Osteoblast (primary cell): ENCODE measurements at regions not wholly inside any gene's neighbourhood (a gene's known extent, or its start where the extent isn't known, plus 50 kb on each side); places are given as distances from the start of the nearest gene placed in this dataset.

ENCODE experiments used
- DNase-seq: peaks from one replicate; pipeline ENCODE4 v3.0.0; 2011; ENCODE audit warnings: low spot score, mixed read lengths; ENCODE audit not compliant: insufficient read length; ENCODE audit errors: missing footprints
- H2AFZ ChIP-seq: 2 replicates; pipeline ENCODE4 v1.6.0; 2011; ENCODE audit warnings: mild to moderate bottlenecking, low read length
- H3K27ac ChIP-seq: 2 replicates; pipeline ENCODE4 v1.5.1; 2011; ENCODE audit warnings: mild to moderate bottlenecking, low read depth, low read length, moderate library complexity
- H3K27me3 ChIP-seq: 2 replicates; pipeline ENCODE4 v1.6.0; 2012; ENCODE audit warnings: mild to moderate bottlenecking, control low read depth, inconsistent platforms, low read length, moderate library complexity; ENCODE audit not compliant: insufficient read depth
- H3K36me3 ChIP-seq: 2 replicates; pipeline ENCODE4 v1.5.1; 2011; ENCODE audit warnings: mild to moderate bottlenecking, low read length, control low read depth, moderate library complexity; ENCODE audit not compliant: insufficient read depth
- H3K4me1 ChIP-seq: 2 replicates; pipeline ENCODE4 v1.5.1; 2011; ENCODE audit warnings: mild to moderate bottlenecking, low read length, control low read depth, moderate library complexity; ENCODE audit not compliant: insufficient read depth
- H3K4me2 ChIP-seq: 2 replicates; pipeline ENCODE4 v1.6.0; 2011; ENCODE audit warnings: mild to moderate bottlenecking, low read length; ENCODE audit not compliant: insufficient read depth
- H3K4me3 ChIP-seq: fragments of 200-600 bp; sonication (generic); 3 replicates; pipeline ENCODE4 v1.5.1; 2012; ENCODE audit warnings: mild to moderate bottlenecking, low read length, inconsistent platforms; ENCODE audit not compliant: insufficient read depth
- H3K79me2 ChIP-seq: 2 replicates; pipeline ENCODE4 v1.6.0; 2012; ENCODE audit warnings: mild to moderate bottlenecking, low read length, control low read depth, inconsistent platforms; ENCODE audit not compliant: insufficient read depth
- H3K9me3 ChIP-seq: 2 replicates; pipeline ENCODE4 v1.5.1; 2011; ENCODE audit warnings: low read depth, low read length, control low read depth
- H4K20me1 ChIP-seq: 2 replicates; pipeline ENCODE4 v1.6.0; 2012; ENCODE audit warnings: mild to moderate bottlenecking, low read length, control low read depth; ENCODE audit not compliant: insufficient read depth
- TF ChIP-seq, protein P1 (sequence below): IDR thresholded peaks from 2 replicates; pipeline ENCODE4 v1.5.1; 2011; ENCODE audit warnings: mild to moderate bottlenecking, low read depth, low read length, moderate library complexity; ENCODE audit errors: extremely low read depth

DNA sequence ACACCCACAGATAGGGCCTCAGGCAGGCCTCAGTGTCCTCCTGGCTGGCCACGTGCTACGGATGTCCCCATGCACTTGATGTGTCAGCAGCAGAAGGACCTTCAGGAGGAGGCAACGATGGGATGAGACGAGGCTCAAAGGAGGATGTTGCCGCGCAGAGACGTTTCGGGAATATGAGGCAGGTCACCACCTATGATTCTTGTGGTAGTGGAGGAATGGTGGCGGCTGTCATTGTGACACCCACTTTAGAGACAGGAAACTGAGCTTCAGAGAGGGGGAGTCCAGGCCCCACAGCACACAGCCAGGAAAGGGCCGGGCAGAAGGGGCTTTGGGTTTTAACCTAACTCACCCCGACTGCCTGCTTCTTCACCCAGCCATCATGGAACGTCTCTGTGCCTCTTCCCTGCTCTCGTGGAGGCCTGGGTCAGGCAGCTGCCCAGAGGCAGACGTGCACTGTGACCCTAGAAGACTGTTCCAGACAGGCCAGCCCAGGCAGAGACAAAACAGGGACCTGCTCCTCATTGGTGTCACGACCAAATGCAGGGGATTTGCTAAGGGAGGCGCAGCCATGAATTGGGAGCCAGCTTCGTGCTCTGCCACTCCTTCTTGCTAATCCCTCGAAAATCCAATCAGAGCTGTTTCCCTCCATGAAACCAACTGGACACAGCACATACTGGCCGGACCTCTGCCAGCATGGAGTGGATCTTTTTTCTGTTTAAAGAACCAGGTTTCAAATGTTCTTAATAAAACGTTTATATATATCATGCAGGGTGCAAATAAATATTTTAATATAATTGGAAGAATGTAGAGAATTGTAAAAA, 169.2 kb downstream of the ASB1 start:
- H3K27me3 ChIP-seq = no peaks in the 10 kb centered on the region
- no peak overlapping the region for H2AFZ ChIP-seq
- H3K4me2 ChIP-seq = no peak overlapping the region
- H3K79me2 ChIP-seq = no peaks in the 10 kb centered on the region
- TF ChIP-seq, protein P1, sequence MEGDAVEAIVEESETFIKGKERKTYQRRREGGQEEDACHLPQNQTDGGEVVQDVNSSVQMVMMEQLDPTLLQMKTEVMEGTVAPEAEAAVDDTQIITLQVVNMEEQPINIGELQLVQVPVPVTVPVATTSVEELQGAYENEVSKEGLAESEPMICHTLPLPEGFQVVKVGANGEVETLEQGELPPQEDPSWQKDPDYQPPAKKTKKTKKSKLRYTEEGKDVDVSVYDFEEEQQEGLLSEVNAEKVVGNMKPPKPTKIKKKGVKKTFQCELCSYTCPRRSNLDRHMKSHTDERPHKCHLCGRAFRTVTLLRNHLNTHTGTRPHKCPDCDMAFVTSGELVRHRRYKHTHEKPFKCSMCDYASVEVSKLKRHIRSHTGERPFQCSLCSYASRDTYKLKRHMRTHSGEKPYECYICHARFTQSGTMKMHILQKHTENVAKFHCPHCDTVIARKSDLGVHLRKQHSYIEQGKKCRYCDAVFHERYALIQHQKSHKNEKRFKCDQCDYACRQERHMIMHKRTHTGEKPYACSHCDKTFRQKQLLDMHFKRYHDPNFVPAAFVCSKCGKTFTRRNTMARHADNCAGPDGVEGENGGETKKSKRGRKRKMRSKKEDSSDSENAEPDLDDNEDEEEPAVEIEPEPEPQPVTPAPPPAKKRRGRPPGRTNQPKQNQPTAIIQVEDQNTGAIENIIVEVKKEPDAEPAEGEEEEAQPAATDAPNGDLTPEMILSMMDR = no peak
- peaks cover under 1% of the 10 kb centered on the region for H4K20me1 ChIP-seq
- H3K4me1 ChIP-seq = peaks cover 15% of the 10 kb centered on the region
- no peaks in the 10 kb centered on the region for H3K9me3 ChIP-seq
- H3K27ac ChIP-seq = no peak overlapping the region
- H3K4me3 ChIP-seq = no peak overlapping the region
- no peaks in the 10 kb centered on the region for H3K36me3 ChIP-seq
- DNase-seq = no peak

DNA sequence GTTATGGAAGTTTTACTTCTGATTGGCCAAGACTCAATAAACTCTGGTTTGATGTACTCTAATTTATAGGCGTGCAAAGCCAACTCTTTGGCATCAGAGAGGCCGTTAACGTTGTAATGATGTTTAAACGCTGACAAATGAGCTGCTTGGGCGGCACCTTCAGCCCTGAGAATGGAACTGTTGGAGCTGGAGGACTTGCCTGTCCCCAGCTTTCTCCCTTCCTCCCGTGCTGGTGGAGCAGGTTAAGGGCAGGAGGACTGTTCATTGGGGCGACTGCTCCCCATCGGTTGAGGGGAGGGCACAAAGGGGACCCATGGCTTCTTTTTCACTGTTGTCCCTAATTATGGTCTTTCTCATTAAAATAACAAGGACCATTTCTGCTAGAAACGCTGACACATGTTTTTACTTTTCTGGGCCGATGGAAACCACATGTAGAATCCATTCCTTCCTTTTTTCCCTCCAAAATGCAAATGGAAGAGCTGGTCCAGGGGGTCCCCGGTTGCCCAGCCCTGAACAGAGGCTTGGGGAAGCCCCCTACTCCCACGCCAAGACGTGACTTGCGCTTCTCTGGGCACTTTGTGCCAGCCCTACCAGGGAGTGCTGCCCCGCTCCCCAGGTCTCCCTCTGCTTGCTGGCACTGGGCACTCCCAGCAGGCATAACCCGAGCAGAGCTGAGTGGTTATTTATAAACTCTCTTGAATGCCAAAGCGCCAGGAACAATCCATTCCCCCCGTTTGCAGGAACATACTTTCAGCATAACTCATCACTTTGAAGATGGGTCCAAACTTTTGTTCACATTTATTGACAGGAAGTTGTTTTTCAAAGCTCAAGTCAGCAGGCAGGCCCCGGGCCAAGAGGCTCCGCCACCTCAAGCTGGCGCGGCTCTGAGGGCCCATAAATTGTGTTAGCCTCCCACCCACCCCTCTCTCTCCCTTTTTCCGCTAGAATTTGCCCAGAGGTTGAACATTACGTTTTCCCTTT, 170.1 kb downstream of the ASB1 start:
- H2AFZ ChIP-seq = peak overlapping the region; percentile 37
- peaks cover 3% of the 10 kb centered on the region for H4K20me1 ChIP-seq
- peak; percentile 93 for DNase-seq
- H3K4me1 ChIP-seq = peaks cover 24% of the 10 kb centered on the region
- H3K36me3 ChIP-seq = no peaks in the 10 kb centered on the region
- H3K27ac ChIP-seq = peak overlapping the region; percentile 20
- TF ChIP-seq, protein P1 = no peak
- no peaks in the 10 kb centered on the region for H3K79me2 ChIP-seq
- H3K4me3 ChIP-seq = no peak overlapping the region
- H3K9me3 ChIP-seq = no peaks in the 10 kb centered on the region
- H3K4me2 ChIP-seq = peak overlapping the region; percentile 55
- no peaks in the 10 kb centered on the region for H3K27me3 ChIP-seq

DNA sequence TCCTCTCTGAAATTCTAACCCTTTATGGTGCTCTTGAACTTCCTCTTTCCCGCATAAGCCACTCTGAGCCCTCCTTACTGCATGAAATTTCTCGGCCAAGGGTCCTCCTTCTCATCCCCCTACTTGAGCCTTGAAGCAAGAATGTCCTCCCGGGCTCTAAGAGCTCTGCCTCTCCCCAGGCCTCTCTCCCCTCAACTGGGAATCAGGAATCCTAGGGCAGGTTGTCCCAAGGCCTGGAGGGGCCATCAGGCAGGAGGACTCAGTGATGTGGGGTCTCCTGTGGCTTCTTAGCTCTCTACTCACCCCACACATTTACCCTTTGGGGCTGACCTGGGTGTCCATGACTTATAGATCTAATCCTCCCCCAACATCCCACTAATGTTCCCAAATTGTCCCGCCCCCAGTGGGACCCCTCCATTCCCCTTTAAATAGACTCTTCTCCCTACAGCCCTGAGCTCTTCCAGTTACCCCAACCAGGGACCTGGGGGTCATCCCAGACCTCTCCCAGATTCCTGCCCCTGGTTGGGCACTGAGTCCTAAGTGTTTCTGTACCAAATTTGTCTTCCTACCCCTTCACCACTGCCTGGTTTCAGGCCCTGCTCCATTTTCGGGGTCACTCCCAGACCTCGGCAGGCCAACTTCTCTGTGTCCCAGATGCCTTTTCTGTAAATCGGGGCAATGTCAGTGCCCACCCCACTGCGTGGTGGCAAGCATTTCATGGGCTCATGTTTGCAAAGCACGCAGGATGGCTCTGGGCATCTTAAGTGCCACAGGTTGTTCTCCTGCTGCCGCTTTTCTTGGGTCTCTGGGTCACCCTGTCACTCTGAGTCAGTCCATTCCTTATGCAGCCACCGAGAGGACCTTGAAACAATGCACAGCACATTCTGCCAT, 171.2 kb downstream of the ASB1 start:
- Histone ChIP-seq H3K4me1 (peaks cover 30% of the 10 kb centered on the region), H3K79me2 (no peaks in the 10 kb centered on the region), H3K27ac (no peak overlapping the region), H3K4me3 (no peak overlapping the region), H3K27me3 (no peaks in the 10 kb centered on the region), H4K20me1 (peaks cover 3% of the 10 kb centered on the region), H2AFZ (no peak overlapping the region), H3K4me2 (peak overlapping the region; percentile 55), H3K36me3 (no peaks in the 10 kb centered on the region), H3K9me3 (no peaks in the 10 kb centered on the region)
- DNase-seq = peak; percentile 83
- TF ChIP-seq, protein P1 = no peak
